Karpas-422 (cell line): ENCODE measurements at regions not wholly inside any gene's neighbourhood (a gene's known extent, or its start where the extent isn't known, plus 50 kb on each side); places are given as distances from the start of the nearest gene placed in this dataset.
"Not testable (repeated sequence)": the region's sequence is repeated elsewhere in the genome, so short reads cannot be mapped to it uniquely, and the experiment has no call there.

Experiments
- DNase-seq: peaks from one replicate; pipeline ENCODE4 v3.0.0-alpha.2; 2015
- H2AFZ ChIP-seq: fragments of 200-600 bp; sonication (generic); 2 replicates; pipeline ENCODE4 v1.6.1; 2014; ENCODE audit warnings: antibody characterized with exemption, low read length, mixed read lengths
- H3K27ac ChIP-seq: fragments of 200-600 bp; sonication (generic); 2 replicates; pipeline ENCODE4 v1.5.1; 2014; ENCODE audit warnings: mild to moderate bottlenecking, low read length, moderate library complexity
- H3K27me3 ChIP-seq: fragments of 200-600 bp; sonication (generic); 2 replicates; pipeline ENCODE4 v1.6.1; 2014; ENCODE audit warnings: low read length, mixed read lengths
- H3K36me3 ChIP-seq: fragments of 200-600 bp; sonication (generic); 2 replicates; pipeline ENCODE4 v1.6.1; 2014; ENCODE audit warnings: low read length, mixed read lengths; ENCODE audit not compliant: insufficient read depth
- H3K4me1 ChIP-seq: fragments of 200-600 bp; sonication (generic); 2 replicates; pipeline ENCODE4 v1.6.1; 2014; ENCODE audit warnings: mild to moderate bottlenecking, low read length, mixed read lengths
- H3K4me2 ChIP-seq: fragments of 200-600 bp; sonication (generic); 2 replicates; pipeline ENCODE4 v1.6.1; 2014; ENCODE audit warnings: low read length, low read depth, mild to moderate bottlenecking; ENCODE audit not compliant: poor library complexity, severe bottlenecking
- H3K4me3 ChIP-seq: fragments of 200-600 bp; sonication (generic); 2 replicates; pipeline ENCODE4 v1.5.1; 2014; ENCODE audit warnings: mild to moderate bottlenecking, antibody characterized with exemption, low read length, mixed read lengths
- H3K79me2 ChIP-seq: fragments of 200-600 bp; sonication (generic); 2 replicates; pipeline ENCODE4 v1.6.1; 2014; ENCODE audit warnings: mild to moderate bottlenecking, low read length, mixed read lengths
- H3K9ac ChIP-seq: fragments of 200-600 bp; sonication (generic); 2 replicates; pipeline ENCODE4 v1.6.0; 2014; ENCODE audit warnings: low read length
- H3K9me2 ChIP-seq: fragments of 200-600 bp; sonication (generic), shearing (Covaris generic); replicated peaks from 2 replicates; pipeline ENCODE4 v1.6.0; 2014; ENCODE audit warnings: mild to moderate bottlenecking, low read length, moderate library complexity; ENCODE audit not compliant: insufficient read depth
- H3K9me3 ChIP-seq: fragments of 300-700, 200-600 bp; sonication (generic); 2 replicates; pipeline ENCODE4 v1.6.1; 2014; ENCODE audit warnings: low read length, mixed read lengths
- H4K20me1 ChIP-seq: fragments of 200-600 bp; sonication (generic); 2 replicates; pipeline ENCODE4 v1.6.1; 2014; ENCODE audit warnings: mild to moderate bottlenecking, antibody characterized with exemption, low read length, low read depth; ENCODE audit not compliant: insufficient read depth

- H3K9me2 ChIP-seq: no peaks in the 10 kb centered on the region
- H3K4me3 ChIP-seq: no peak overlapping the region
- no peak overlapping the region for H3K27ac ChIP-seq
- no peaks in the 10 kb centered on the region for H3K4me1 ChIP-seq
- no peak overlapping the region for H3K9ac ChIP-seq
- no peaks in the 10 kb centered on the region for H3K27me3 ChIP-seq
- H2AFZ ChIP-seq: no peak overlapping the region
- H3K79me2 ChIP-seq: no peaks in the 10 kb centered on the region
- DNase-seq: no peak
- H4K20me1 ChIP-seq: no peaks in the 10 kb centered on the region
- no peak overlapping the region for H3K4me2 ChIP-seq
- H3K9me3 ChIP-seq: no peaks in the 10 kb centered on the region
- no peaks in the 10 kb centered on the region for H3K36me3 ChIP-seq
Observed at GRCh38 chr2:222000326-222000725, 298.5 kb downstream of the PAX3 start.

GRCh38 chr2:221999717-222000116 lies 299.1 kb downstream of the PAX3 start:
- Histone ChIP-seq H3K9me3 (no peaks in the 10 kb centered on the region), H3K9ac (no peak overlapping the region), H2AFZ (no peak overlapping the region), H3K9me2 (no peaks in the 10 kb centered on the region), H3K4me2 (no peak overlapping the region), H3K4me3 (no peak overlapping the region), H4K20me1 (no peaks in the 10 kb centered on the region), H3K79me2 (no peaks in the 10 kb centered on the region), H3K27ac (no peak overlapping the region), H3K27me3 (no peaks in the 10 kb centered on the region), H3K4me1 (no peaks in the 10 kb centered on the region), H3K36me3 (no peaks in the 10 kb centered on the region)
- no peak for DNase-seq

DNA sequence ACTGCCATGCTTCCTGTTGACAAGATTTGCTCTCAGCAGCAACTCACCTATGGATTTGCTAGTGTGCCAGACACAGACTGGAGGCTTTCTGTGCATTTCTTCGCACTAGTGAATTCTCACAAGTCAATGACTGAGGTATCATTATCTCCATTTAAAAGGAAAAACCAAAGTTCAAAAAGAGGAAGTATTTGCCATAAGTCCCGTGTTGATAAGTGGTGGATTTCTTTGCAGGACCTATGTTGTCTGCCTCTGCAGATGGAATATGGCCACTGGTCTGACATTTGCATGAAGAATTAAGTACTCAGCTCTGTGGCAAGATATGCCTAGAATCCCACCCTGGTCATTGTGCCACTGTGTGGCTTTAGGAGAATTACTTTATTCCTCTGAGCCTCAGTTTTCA lies 299.6 kb downstream of the PAX3 start:
- Histone ChIP-seq H3K4me1 (no peaks in the 10 kb centered on the region), H3K4me3 (no peak overlapping the region), H3K4me2 (no peak overlapping the region), H3K9me2 (no peaks in the 10 kb centered on the region), H3K79me2 (no peaks in the 10 kb centered on the region), H4K20me1 (no peaks in the 10 kb centered on the region), H3K27me3 (no peaks in the 10 kb centered on the region), H2AFZ (no peak overlapping the region), H3K27ac (no peak overlapping the region), H3K9me3 (no peaks in the 10 kb centered on the region), H3K9ac (no peak overlapping the region), H3K36me3 (no peaks in the 10 kb centered on the region)
- DNase-seq: no peak

DNA sequence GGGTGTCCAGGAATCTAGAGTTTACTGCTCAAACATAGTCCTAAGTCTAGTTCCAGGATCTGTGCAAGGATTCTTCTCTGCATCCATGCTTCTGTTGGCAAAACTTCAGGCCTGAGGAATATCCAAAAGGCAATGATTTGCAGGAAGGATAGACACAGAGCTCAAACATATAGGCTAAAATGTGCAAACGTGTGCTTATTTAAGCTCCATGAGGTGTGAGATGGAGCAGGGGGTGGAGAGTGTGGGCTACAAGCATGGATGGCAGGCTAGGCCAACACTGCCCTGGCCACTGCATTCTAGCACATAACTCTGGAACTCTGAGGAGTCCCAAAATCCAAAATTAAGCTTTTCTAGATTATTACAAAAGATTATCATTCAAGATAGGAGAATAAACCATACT lies 301.1 kb downstream of the PAX3 start:
- no peak overlapping the region for H3K4me3 ChIP-seq
- no peak overlapping the region for H2AFZ ChIP-seq
- H3K9ac ChIP-seq: no peak overlapping the region
- no peak overlapping the region for H3K27ac ChIP-seq
- no peaks in the 10 kb centered on the region for H3K4me1 ChIP-seq
- no peaks in the 10 kb centered on the region for H3K9me3 ChIP-seq
- DNase-seq: no peak
- no peaks in the 10 kb centered on the region for H3K9me2 ChIP-seq
- no peak overlapping the region for H3K4me2 ChIP-seq
- H3K79me2 ChIP-seq: no peaks in the 10 kb centered on the region
- no peaks in the 10 kb centered on the region for H4K20me1 ChIP-seq
- H3K36me3 ChIP-seq: no peaks in the 10 kb centered on the region
- H3K27me3 ChIP-seq: no peaks in the 10 kb centered on the region

- no peaks in the 10 kb centered on the region for H3K9me2 ChIP-seq
- no peaks in the 10 kb centered on the region for H4K20me1 ChIP-seq
- no peaks in the 10 kb centered on the region for H3K9me3 ChIP-seq
- no peak overlapping the region for H3K4me3 ChIP-seq
- no peaks in the 10 kb centered on the region for H3K36me3 ChIP-seq
- H3K27ac ChIP-seq: no peak overlapping the region
- no peaks in the 10 kb centered on the region for H3K27me3 ChIP-seq
- no peaks in the 10 kb centered on the region for H3K4me1 ChIP-seq
- no peak overlapping the region for H2AFZ ChIP-seq
- H3K79me2 ChIP-seq: no peaks in the 10 kb centered on the region
- DNase-seq: no peak
- H3K9ac ChIP-seq: no peak overlapping the region
- H3K4me2 ChIP-seq: no peak overlapping the region
Observed at GRCh38 chr2:221997100-221997499, 301.7 kb downstream of the PAX3 start.

DNA sequence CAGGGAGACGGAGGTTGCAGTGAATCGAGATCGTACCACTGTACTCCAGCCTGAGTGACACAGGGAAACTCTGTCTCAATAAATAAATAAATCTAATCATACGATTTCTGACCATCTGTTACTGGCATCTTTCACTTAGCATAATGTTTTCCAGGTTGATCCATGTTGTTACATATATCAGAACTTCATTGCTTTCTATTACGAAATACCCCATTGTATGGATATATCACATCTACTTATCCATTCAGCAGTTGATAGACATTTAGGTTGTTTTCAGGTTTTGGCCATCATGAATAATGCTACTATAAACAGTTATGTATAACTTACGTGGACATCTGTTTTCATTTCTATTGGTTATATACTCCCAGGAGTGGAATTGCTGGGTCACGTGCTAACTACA lies 303.9 kb downstream of the PAX3 start:
- Histone ChIP-seq H3K9ac (no peak overlapping the region), H3K9me2 (no peaks in the 10 kb centered on the region), H4K20me1 (no peaks in the 10 kb centered on the region), H3K27ac (no peak overlapping the region), H3K27me3 (no peaks in the 10 kb centered on the region), H3K9me3 (no peaks in the 10 kb centered on the region), H3K4me1 (no peaks in the 10 kb centered on the region), H2AFZ (no peak overlapping the region), H3K36me3 (no peaks in the 10 kb centered on the region), H3K79me2 (no peaks in the 10 kb centered on the region), H3K4me3 (no peak overlapping the region), H3K4me2 (no peak overlapping the region)
- DNase-seq: no peak

DNA sequence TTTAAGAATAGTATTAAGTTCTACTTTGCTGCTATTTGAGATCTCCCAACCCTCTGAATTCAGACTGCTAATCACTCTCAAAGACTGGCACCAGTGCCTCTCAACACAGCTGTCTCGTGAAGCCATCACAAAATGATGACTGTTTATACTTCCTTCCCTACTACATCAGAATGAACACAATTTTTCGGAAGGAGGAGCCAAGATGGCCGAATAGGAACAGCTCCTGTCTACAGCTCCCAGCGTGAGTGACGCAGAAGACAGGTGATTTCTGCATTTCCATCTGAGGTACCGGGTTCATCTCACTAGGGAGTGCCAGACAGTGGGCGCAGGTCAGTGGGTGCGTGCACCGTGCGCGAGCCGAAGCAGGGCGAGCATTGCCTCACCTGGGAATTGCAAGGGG lies 314.4 kb downstream of the PAX3 start:
- H3K9ac ChIP-seq, H3K79me2 ChIP-seq, H2AFZ ChIP-seq, H3K4me1 ChIP-seq, H4K20me1 ChIP-seq, H3K4me2 ChIP-seq, DNase-seq, H3K27ac ChIP-seq, H3K36me3 ChIP-seq, H3K9me3 ChIP-seq, H3K4me3 ChIP-seq, H3K9me2 ChIP-seq, H3K27me3 ChIP-seq: not testable (repeated sequence)

GRCh38 chr2:221981912-221982470 lies 316.8 kb downstream of the PAX3 start:
- no peaks in the 10 kb centered on the region for H3K36me3 ChIP-seq
- H3K4me1 ChIP-seq: no peaks in the 10 kb centered on the region
- H3K27me3 ChIP-seq: no peaks in the 10 kb centered on the region
- no peak overlapping the region for H3K9ac ChIP-seq
- no peaks in the 10 kb centered on the region for H3K9me2 ChIP-seq
- no peaks in the 10 kb centered on the region for H4K20me1 ChIP-seq
- no peak for DNase-seq
- H3K27ac ChIP-seq: no peak overlapping the region
- no peak overlapping the region for H2AFZ ChIP-seq
- H3K4me3 ChIP-seq: no peak overlapping the region
- no peaks in the 10 kb centered on the region for H3K79me2 ChIP-seq
- no peak overlapping the region for H3K4me2 ChIP-seq
- H3K9me3 ChIP-seq: no peaks in the 10 kb centered on the region

- Histone ChIP-seq H3K4me1 (no peaks in the 10 kb centered on the region), H3K4me2 (no peak overlapping the region), H3K27me3 (0 out of 2 replicates have a peak, but pooled peaks cover 4% of the 10 kb centered on the region), H3K9me3 (no peaks in the 10 kb centered on the region), H3K36me3 (no peaks in the 10 kb centered on the region), H3K9ac (no peak overlapping the region), H3K4me3 (no peak overlapping the region), H2AFZ (no peak overlapping the region), H4K20me1 (no peaks in the 10 kb centered on the region), H3K79me2 (no peaks in the 10 kb centered on the region), H3K9me2 (no peaks in the 10 kb centered on the region), H3K27ac (no peak overlapping the region)
- DNase-seq: no peak
Observed at GRCh38 chr2:221975151-221975550, 323.6 kb downstream of the PAX3 start.
